Endothelial cell of umbilical vein (primary cell): ENCODE measurements at regions not wholly inside any gene's neighbourhood (a gene's known extent, or its start where the extent isn't known, plus 50 kb on each side); places are given as distances from the start of the nearest gene placed in this dataset.

Experiments
- BruUV-seq: library from RNA; stranded (reverse); fragments of 400-500 nt; replicated peaks from 2 replicates; lab custom pipeline; 2021; lab: Mats Ljungman, UMichigan
- CTCF ChIA-PET: fragments of 300-600, 350-600 bp; sonication (Branson Sonifier 250); formaldehyde crosslinking; loops from one replicate; lab custom pipeline; 2021; ENCODE audit warnings: antibody characterized with exemption, inconsistent platforms; lab: Charles Lee
- POLR2A ChIA-PET: fragments of 300-600, 350-600 bp; sonication (Branson Sonifier 250); formaldehyde crosslinking; loops from one replicate; lab custom pipeline; 2021; ENCODE audit warnings: antibody characterized with exemption, inconsistent platforms; lab: Charles Lee
- DNase-seq: peaks from one replicate; pipeline ENCODE4 v3.0.0-alpha.2; 2011; ENCODE audit warnings: low read depth, low spot score
- FAIRE-seq: peaks from 2 replicates; lab custom pipeline; 2011; peaks lifted over from hg19 to GRCh38; lab: Jason Lieb, UNC
- H2AFZ ChIP-seq: 2 replicates; pipeline ENCODE4 v1.6.0; 2012; ENCODE audit warnings: low read depth, low read length, control low read depth, inconsistent platforms
- H3K27ac ChIP-seq: 2 replicates; pipeline ENCODE4 v1.5.1; 2011; ENCODE audit warnings: low read depth, mild to moderate bottlenecking, control low read depth, low read length, moderate library complexity; ENCODE audit not compliant: insufficient read depth
- H3K27me3 ChIP-seq, 2 experiments: 2 replicates each; pipeline versions ENCODE4 v1.6.0 to v1.6.1; 2011; ENCODE audit warnings: low read length in 2 of 2, mixed read lengths in 1 of 2; ENCODE audit not compliant: control insufficient read depth in 2 of 2, insufficient read depth in 2 of 2
- H3K36me3 ChIP-seq, 2 experiments: 2 replicates in 1 of 2; 3 replicates in 1 of 2; pipeline ENCODE4 v1.5.1; 2011; ENCODE audit warnings: low read length in 2 of 2, mild to moderate bottlenecking in 1 of 2, moderate library complexity in 1 of 2; ENCODE audit not compliant: control insufficient read depth in 2 of 2, insufficient read depth in 2 of 2; ENCODE audit errors: extremely low read depth in 1 of 2
- H3K4me1 ChIP-seq: 3 replicates; pipeline ENCODE4 v1.5.1; 2011; ENCODE audit warnings: mild to moderate bottlenecking, low read length; ENCODE audit not compliant: control insufficient read depth, insufficient read depth; ENCODE audit errors: extremely low read depth
- H3K4me2 ChIP-seq: 2 replicates; pipeline ENCODE4 v1.6.1; 2011; ENCODE audit warnings: low read length, control low read depth, mixed read lengths; ENCODE audit not compliant: insufficient read depth
- H3K4me3 ChIP-seq, 3 experiments: fragments of 200-600 bp in 1 of 3; sonication (generic), shearing (Covaris generic) in 1 of 3; replicated peaks in 1 of 3; 2 replicates each; pipeline ENCODE4 v1.5.1; 2011 to 2016; ENCODE audit warnings: control low read depth in 3 of 3, low read length in 3 of 3, mild to moderate bottlenecking in 2 of 3, inconsistent platforms in 1 of 3, low read depth in 1 of 3, moderate library complexity in 1 of 3; ENCODE audit not compliant: insufficient read depth in 1 of 3
- H3K79me2 ChIP-seq: 2 replicates; pipeline ENCODE4 v1.6.0; 2012; ENCODE audit warnings: low read length, inconsistent platforms; ENCODE audit not compliant: control insufficient read depth, insufficient read depth
- H3K9ac ChIP-seq: replicated peaks from 2 replicates; pipeline ENCODE3; 2011; ENCODE audit warnings: low read length, control low read depth; ENCODE audit not compliant: insufficient read depth; ENCODE audit errors: extremely low read depth
- H3K9me1 ChIP-seq: replicated peaks from 3 replicates; pipeline ENCODE4 v1.6.0; 2011; ENCODE audit warnings: mild to moderate bottlenecking, low read length; ENCODE audit not compliant: control insufficient read depth, insufficient read depth; ENCODE audit errors: extremely low read depth
- H3K9me3 ChIP-seq: replicated peaks from 2 replicates; pipeline ENCODE4 v1.5.1; 2012; ENCODE audit warnings: low read length, inconsistent platforms; ENCODE audit not compliant: control insufficient read depth, insufficient read depth
- H4K20me1 ChIP-seq: replicated peaks from 2 replicates; pipeline ENCODE3; 2011; ENCODE audit warnings: mild to moderate bottlenecking, low read length; ENCODE audit not compliant: control insufficient read depth, insufficient read depth; ENCODE audit errors: extremely low read depth
- EZH2 ChIP-seq: IDR thresholded peaks from 2 replicates; pipeline ENCODE4 v1.6.1; 2012; ENCODE audit warnings: borderline replicate concordance, low read depth, mild to moderate bottlenecking, moderate library complexity, low read length, inconsistent platforms; ENCODE audit not compliant: severe bottlenecking
- FOS ChIP-seq: IDR thresholded peaks from 2 replicates; pipeline ENCODE4 v1.6.1; 2011; ENCODE audit warnings: mild to moderate bottlenecking, low read length, moderate library complexity, borderline replicate concordance; ENCODE audit not compliant: insufficient read depth
- GATA2 ChIP-seq: IDR thresholded peaks from 2 replicates; pipeline ENCODE4 v1.7.0; 2011; ENCODE audit warnings: low read depth, mild to moderate bottlenecking, moderate library complexity, mixed read lengths, low read length; ENCODE audit not compliant: insufficient read length, insufficient read depth
- JUN ChIP-seq: IDR thresholded peaks from 2 replicates; pipeline ENCODE4 v1.6.1; 2011; ENCODE audit warnings: borderline replicate concordance, low read depth; ENCODE audit not compliant: insufficient read length, insufficient read depth
- MYC ChIP-seq: IDR thresholded peaks from one replicate; pipeline ENCODE4 v1.6.1; 2011; ENCODE audit warnings: mild to moderate bottlenecking, low read depth, low read length
- POLR2A ChIP-seq: IDR thresholded peaks from 2 replicates; pipeline ENCODE4 v1.6.1; 2012; ENCODE audit warnings: low read depth, mild to moderate bottlenecking, control low read depth, low read length
- POLR2AphosphoS5 ChIP-seq: IDR thresholded peaks from 2 replicates; pipeline ENCODE4 v1.6.1; 2012; ENCODE audit warnings: low read depth, mild to moderate bottlenecking, control low read depth, low read length, moderate library complexity; ENCODE audit not compliant: insufficient read depth
- dilution Hi-C: fragments of 300-500 bp; cut with MboI; formaldehyde crosslinking; loops from one replicate; pipeline ENCODE4 v1.15.0; 2019; ENCODE audit warnings: low sequenced_read_pairs; ENCODE audit not compliant: extremely low pct_ligation_motif_present
- intact Hi-C: fragments of 100-400 bp; cut with micrococcal nuclease; formaldehyde crosslinking; loops from one replicate; pipeline ENCODE4 v1.10.0; 2022
- TF ChIP-seq, protein P1 (sequence below): IDR thresholded peaks from 2 replicates; pipeline ENCODE4 v1.6.1; 2011; ENCODE audit not compliant: insufficient read depth, insufficient read length
- TF ChIP-seq, protein P2 (sequence below), 2 donors: IDR thresholded peaks; 1 replicate in 1 of 2; 2 replicates in 1 of 2; pipeline ENCODE4 v1.5.1; 2011; ENCODE audit warnings: low read length in 2 of 2, mild to moderate bottlenecking in 2 of 2, moderate library complexity in 2 of 2, control low read depth in 1 of 2, inconsistent platforms in 1 of 2, low read depth in 1 of 2; ENCODE audit not compliant: insufficient read depth in 1 of 2; ENCODE audit errors: extremely low read depth in 1 of 2

DNA sequence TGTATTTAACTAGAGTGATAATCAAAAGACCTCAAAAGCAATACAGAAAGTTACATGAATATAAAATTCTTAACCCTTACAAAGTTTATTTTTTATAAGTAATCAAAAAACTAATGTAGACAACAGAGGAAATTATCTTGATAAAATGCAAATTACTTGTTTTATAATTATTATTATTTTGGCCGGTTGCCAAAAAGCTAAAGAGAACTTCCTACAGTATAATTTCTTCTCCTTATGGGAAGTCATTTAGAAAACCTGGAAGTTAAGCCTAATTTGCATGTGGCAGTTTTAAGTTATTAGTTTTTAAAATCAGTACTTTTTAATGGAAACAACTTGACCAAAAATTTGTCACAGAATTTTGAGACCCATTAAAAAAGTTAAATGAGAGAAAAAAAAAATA, 621.3 kb upstream of the PCDH10 start:
- TF ChIP-seq GATA2 (no peak), POLR2A (no peak), FOS (no peak), MYC (no peak), EZH2 (no peak), JUN (no peak), POLR2AphosphoS5 (no peak)
- TF ChIP-seq, protein P1, sequence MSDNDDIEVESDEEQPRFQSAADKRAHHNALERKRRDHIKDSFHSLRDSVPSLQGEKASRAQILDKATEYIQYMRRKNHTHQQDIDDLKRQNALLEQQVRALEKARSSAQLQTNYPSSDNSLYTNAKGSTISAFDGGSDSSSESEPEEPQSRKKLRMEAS = no peak
- TF ChIP-seq, protein P2, sequence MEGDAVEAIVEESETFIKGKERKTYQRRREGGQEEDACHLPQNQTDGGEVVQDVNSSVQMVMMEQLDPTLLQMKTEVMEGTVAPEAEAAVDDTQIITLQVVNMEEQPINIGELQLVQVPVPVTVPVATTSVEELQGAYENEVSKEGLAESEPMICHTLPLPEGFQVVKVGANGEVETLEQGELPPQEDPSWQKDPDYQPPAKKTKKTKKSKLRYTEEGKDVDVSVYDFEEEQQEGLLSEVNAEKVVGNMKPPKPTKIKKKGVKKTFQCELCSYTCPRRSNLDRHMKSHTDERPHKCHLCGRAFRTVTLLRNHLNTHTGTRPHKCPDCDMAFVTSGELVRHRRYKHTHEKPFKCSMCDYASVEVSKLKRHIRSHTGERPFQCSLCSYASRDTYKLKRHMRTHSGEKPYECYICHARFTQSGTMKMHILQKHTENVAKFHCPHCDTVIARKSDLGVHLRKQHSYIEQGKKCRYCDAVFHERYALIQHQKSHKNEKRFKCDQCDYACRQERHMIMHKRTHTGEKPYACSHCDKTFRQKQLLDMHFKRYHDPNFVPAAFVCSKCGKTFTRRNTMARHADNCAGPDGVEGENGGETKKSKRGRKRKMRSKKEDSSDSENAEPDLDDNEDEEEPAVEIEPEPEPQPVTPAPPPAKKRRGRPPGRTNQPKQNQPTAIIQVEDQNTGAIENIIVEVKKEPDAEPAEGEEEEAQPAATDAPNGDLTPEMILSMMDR (IDR thresholded peaks at IDR 0.05; ENCODE audit: extremely low read depth in 1 of 2, insufficient read depth in 1 of 2, low read depth in 1 of 2, low read length in 2 of 2) = no peak
- no TSS peak for BruUV-seq
- Histone ChIP-seq H3K79me2 (no peaks in the 10 kb centered on the region), H3K27me3 (no peaks in the 10 kb centered on the region), H3K4me1 (peaks cover 2% of the 10 kb centered on the region), H3K27ac (no peak overlapping the region), H3K4me2 (no peak overlapping the region), H3K9ac (no peak overlapping the region), H3K9me1 (no peaks in the 10 kb centered on the region), H2AFZ (no peak overlapping the region), H3K4me3 (no peak overlapping the region), H3K9me3 (no peaks in the 10 kb centered on the region), H4K20me1 (no peaks in the 10 kb centered on the region), H3K36me3 (no peaks in the 10 kb centered on the region)
- FAIRE-seq = no peak
- ChIA-PET POLR2A (no interaction called here), CTCF (interaction anchor here (1.0 to 2.2 kb wide), 2 partner anchors 11 kb away, joined by 3 to 7 read pairs; no protein-coding TSS in a partner anchor)
- no peak for DNase-seq
- intact Hi-C loops (no loop called here), dilution Hi-C loops (no loop called here)
